IPS DF 6.9 (cell line): ENCODE measurements at regions not wholly inside any gene's neighbourhood (a gene's known extent, or its start where the extent isn't known, plus 50 kb on each side); places are given as distances from the start of the nearest gene placed in this dataset.

ENCODE experiments used
- DNase-seq: peaks from one replicate; pipeline ENCODE4 v3.0.0-alpha.2; 2013; ENCODE audit warnings: low read depth, low spot score
- H3K27ac ChIP-seq: one replicate; pipeline ENCODE4 v1.5.1; 2013; ENCODE audit warnings: low read length, control low read depth
- H3K27me3 ChIP-seq: 2 replicates; pipeline ENCODE4 v1.6.1; 2013; ENCODE audit warnings: mild to moderate bottlenecking, low read length; ENCODE audit not compliant: control insufficient read depth, insufficient read depth
- H3K36me3 ChIP-seq: 2 replicates; pipeline ENCODE4 v1.6.1; 2013; ENCODE audit warnings: low read length; ENCODE audit not compliant: control insufficient read depth, insufficient read depth
- H3K4me1 ChIP-seq: 2 replicates; pipeline ENCODE4 v1.6.1; 2013; ENCODE audit warnings: low read length; ENCODE audit not compliant: control insufficient read depth, insufficient read depth
- H3K4me3 ChIP-seq: 2 replicates; pipeline ENCODE4 v1.5.1; 2013; ENCODE audit warnings: mild to moderate bottlenecking, low read length
- H3K9me3 ChIP-seq: 2 replicates; pipeline ENCODE4 v1.6.1; 2013; ENCODE audit warnings: low read length, inconsistent platforms; ENCODE audit not compliant: control insufficient read depth, insufficient read depth
- WGBS: extraction: QIAGEN DNeasy Blood & Tissue Kit; methylation state at CpG from one replicate; pipeline ENCODE4 v1.1.7; 2013; ENCODE audit warnings: mixed read lengths, missing lambda C conversion rate; ENCODE audit not compliant: insufficient read length, insufficient coverage; 5-methylcytosine and 5-hydroxymethylcytosine counted together

GRCh38 chr1:165034136-165034809 is 322.2 kb downstream of the LMX1A start:
- H3K9me3 ChIP-seq: no peaks in the 10 kb centered on the region
- no peaks in the 10 kb centered on the region; the same call in 1 of the 2 replicates for H3K4me1 ChIP-seq
- no peak for DNase-seq
- no peaks in the 10 kb centered on the region for H3K36me3 ChIP-seq
- no CpG with 5 or more reads among the region's 3 CpGs for WGBS
- H3K27ac ChIP-seq: no peak overlapping the region
- no peak overlapping the region for H3K4me3 ChIP-seq
- no peaks in the 10 kb centered on the region for H3K27me3 ChIP-seq

GRCh38 chr1:165031001-165031400 is 325.5 kb downstream of the LMX1A start:
- Histone ChIP-seq H3K9me3 (no peaks in the 10 kb centered on the region), H3K4me1 (peaks cover 2% of the 10 kb centered on the region; the same call in 1 of the 2 replicates), H3K36me3 (no peaks in the 10 kb centered on the region), H3K27me3 (no peaks in the 10 kb centered on the region), H3K27ac (no peak overlapping the region), H3K4me3 (no peak overlapping the region)
- WGBS: no CpG with 5 or more reads among the region's 2 CpGs
- no peak for DNase-seq

GRCh38 chr1:165025805-165026204 is 330.7 kb downstream of the LMX1A start:
- Histone ChIP-seq H3K4me1 (0 out of 2 replicates have a peak, but pooled peaks cover 2% of the 10 kb centered on the region), H3K4me3 (no peak overlapping the region), H3K36me3 (no peaks in the 10 kb centered on the region), H3K27me3 (no peaks in the 10 kb centered on the region), H3K9me3 (no peaks in the 10 kb centered on the region; the same call in 1 of the 2 replicates), H3K27ac (no peak overlapping the region)
- WGBS: no CpG with 5 or more reads among the region's 2 CpGs
- DNase-seq: no peak

DNA sequence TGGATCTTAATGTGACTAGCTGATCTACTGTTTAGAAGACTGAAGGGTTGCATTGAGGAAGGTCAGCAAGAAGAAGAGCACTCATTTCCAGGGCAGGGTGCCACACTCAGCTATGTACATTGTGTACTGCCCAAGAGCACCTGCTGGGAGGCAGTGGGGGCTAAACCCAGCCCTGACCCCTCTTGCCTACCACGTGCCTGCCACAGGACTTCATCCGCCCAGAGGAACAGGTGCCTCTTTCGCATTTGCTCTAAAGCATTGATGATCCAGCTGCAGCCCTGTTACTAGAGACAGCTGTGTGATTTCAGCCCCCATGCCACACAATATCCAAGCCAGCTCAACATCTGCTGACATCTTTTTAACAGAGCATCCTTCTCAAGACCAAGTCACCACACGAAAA is 341.8 kb downstream of the LMX1A start:
- 100% methylated on average over 1 of the region's 4 CpGs for WGBS
- H3K27ac ChIP-seq: no peak overlapping the region
- H3K27me3 ChIP-seq: no peaks in the 10 kb centered on the region
- no peak for DNase-seq
- H3K4me3 ChIP-seq: no peak overlapping the region
- no peaks in the 10 kb centered on the region for H3K36me3 ChIP-seq
- no peaks in the 10 kb centered on the region for H3K9me3 ChIP-seq
- no peaks in the 10 kb centered on the region for H3K4me1 ChIP-seq

- WGBS: no CpG with 5 or more reads among the region's 1 CpG
- Histone ChIP-seq H3K4me3 (no peak overlapping the region), H3K27me3 (no peaks in the 10 kb centered on the region), H3K27ac (no peak overlapping the region), H3K36me3 (no peaks in the 10 kb centered on the region), H3K9me3 (no peaks in the 10 kb centered on the region), H3K4me1 (no peaks in the 10 kb centered on the region)
- no peak for DNase-seq
Measured at GRCh38 chr1:165011991-165012531, 344.5 kb downstream of the LMX1A start.

DNA sequence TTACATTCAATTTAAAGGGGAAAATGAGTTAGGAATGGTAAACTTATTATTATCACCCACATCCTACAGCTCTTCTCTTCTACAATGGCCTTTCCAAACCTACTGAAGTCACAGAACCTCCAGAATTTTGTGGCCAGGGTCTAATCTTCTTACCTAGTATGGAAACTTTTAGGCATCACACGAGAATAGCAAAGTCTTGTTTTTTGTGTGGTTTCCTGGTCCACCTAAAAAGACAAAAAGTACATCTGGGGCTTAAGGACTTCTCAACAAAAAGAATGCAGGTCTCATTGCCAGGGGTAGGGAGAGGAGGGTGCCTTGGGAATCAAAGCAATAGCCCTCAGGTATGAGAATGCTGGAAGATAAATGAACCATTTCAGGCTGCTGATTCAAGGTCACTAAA is 345.3 kb downstream of the LMX1A start:
- DNase-seq: no peak
- H3K36me3 ChIP-seq: no peaks in the 10 kb centered on the region
- H3K27me3 ChIP-seq: no peaks in the 10 kb centered on the region
- WGBS: no CpG with 5 or more reads among the region's 1 CpG
- no peaks in the 10 kb centered on the region for H3K9me3 ChIP-seq
- no peak overlapping the region for H3K4me3 ChIP-seq
- no peaks in the 10 kb centered on the region for H3K4me1 ChIP-seq
- H3K27ac ChIP-seq: no peak overlapping the region

- H3K27ac ChIP-seq: no peak overlapping the region
- no peaks in the 10 kb centered on the region for H3K27me3 ChIP-seq
- WGBS: no CpG with 5 or more reads among the region's 3 CpGs
- no peak overlapping the region for H3K4me3 ChIP-seq
- H3K9me3 ChIP-seq: no peaks in the 10 kb centered on the region
- no peaks in the 10 kb centered on the region for H3K4me1 ChIP-seq
- no peaks in the 10 kb centered on the region for H3K36me3 ChIP-seq
- no peak for DNase-seq
Measured at GRCh38 chr1:165010418-165011070, 346.0 kb downstream of the LMX1A start.

- Histone ChIP-seq H3K36me3 (no peaks in the 10 kb centered on the region), H3K27me3 (no peaks in the 10 kb centered on the region), H3K4me3 (no peak overlapping the region), H3K27ac (no peak overlapping the region), H3K9me3 (no peaks in the 10 kb centered on the region), H3K4me1 (no peaks in the 10 kb centered on the region)
- DNase-seq: no peak
- no CpG with 5 or more reads among the region's 7 CpGs for WGBS
Measured at GRCh38 chr1:165006831-165007230, 349.7 kb downstream of the LMX1A start.

- no CpG with 5 or more reads among the region's 5 CpGs for WGBS
- H3K4me1 ChIP-seq: no peaks in the 10 kb centered on the region
- no peak for DNase-seq
- no peaks in the 10 kb centered on the region for H3K36me3 ChIP-seq
- H3K9me3 ChIP-seq: no peaks in the 10 kb centered on the region
- H3K4me3 ChIP-seq: no peak overlapping the region
- no peak overlapping the region for H3K27ac ChIP-seq
- no peaks in the 10 kb centered on the region for H3K27me3 ChIP-seq
Measured at GRCh38 chr1:164999146-164999545, 357.4 kb downstream of the LMX1A start.

DNA sequence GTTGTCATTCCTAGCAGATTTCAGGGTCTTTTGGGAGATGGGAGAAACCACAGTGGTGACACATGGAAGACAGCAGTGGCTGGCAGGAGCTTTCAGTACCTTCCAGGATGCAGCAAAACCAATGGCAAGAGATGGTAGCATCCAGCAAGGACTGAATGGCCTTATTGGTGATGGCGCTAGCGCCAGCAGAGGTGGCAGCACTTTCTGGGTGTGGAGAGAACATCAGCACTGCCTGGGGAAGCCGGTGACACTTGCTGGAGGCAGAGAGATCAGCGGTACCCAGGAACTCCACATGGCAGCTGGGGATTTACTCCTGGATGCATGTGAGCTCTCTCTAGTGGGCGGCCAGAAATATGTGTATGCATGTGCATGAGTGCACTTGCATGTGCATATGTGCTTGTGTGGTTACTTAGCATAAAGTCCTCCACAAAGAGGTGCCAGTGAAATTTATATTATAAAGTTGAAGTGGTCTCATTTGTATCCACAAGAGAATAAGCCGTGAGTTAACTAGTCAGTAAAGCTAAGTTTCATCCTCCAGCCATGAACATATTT is 364.7 kb downstream of the LMX1A start:
- H3K9me3 ChIP-seq: no peaks in the 10 kb centered on the region
- WGBS: no CpG with 5 or more reads among the region's 6 CpGs

More for the DNA sequence above, 364.7 kb downstream of the LMX1A start:
- Histone ChIP-seq H3K27ac (no peak overlapping the region), H3K27me3 (no peaks in the 10 kb centered on the region), H3K36me3 (no peaks in the 10 kb centered on the region), H3K4me1 (no peaks in the 10 kb centered on the region), H3K4me3 (no peak overlapping the region)
- DNase-seq: no peak
